ENCODE measurements at regions not wholly inside any gene's neighbourhood (a gene's known extent, or its start where the extent isn't known, plus 50 kb on each side); places are given as distances from the start of the nearest gene placed in this dataset.

- Histone ChIP-seq H2BK5ac (ENCODE audit: low read depth, low read length, poor library complexity, severe bottlenecking) (no peak overlapping the region), H3K79me1 (replicated peaks; ENCODE audit: low read length, poor library complexity, severe bottlenecking) (no peaks in the 10 kb centered on the region), H4K91ac (ENCODE audit: low read length) (no peak overlapping the region), H3K4me3 (ENCODE audit: insufficient read depth in 1 of 2, low read depth in 1 of 2, low read length in 2 of 2) (no peak overlapping the region), H2AK5ac (ENCODE audit: low read length, severe bottlenecking) (no peak overlapping the region), H3K9ac (ENCODE audit: low read length) (peak overlapping the region; percentile 1), H3K9me3 (ENCODE audit: control insufficient read depth, low read length) (no peaks in the 10 kb centered on the region), H2BK12ac (ENCODE audit: low read length in 2 of 2) (no peak overlapping the region), H3K4me2 (ENCODE audit: low read length, poor library complexity, severe bottlenecking) (no peak overlapping the region), H3K4ac (ENCODE audit: low read depth in 1 of 2, low read length in 2 of 2) (no peak overlapping the region), H3K36me3 (ENCODE audit: control insufficient read depth in 1 of 2, insufficient read depth in 2 of 2, low read depth in 1 of 2, low read length in 2 of 2) (no peaks in the 10 kb centered on the region), H3K23ac (ENCODE audit: low read length in 2 of 2) (no peak overlapping the region), H2AFZ (ENCODE audit: low read depth, low read length) (no peak overlapping the region), H3K27ac (ENCODE audit: low read length, poor library complexity, severe bottlenecking) (no peak overlapping the region), H3K4me1 (ENCODE audit: control insufficient read depth, insufficient read depth, low read depth, low read length) (no peaks in the 10 kb centered on the region), H2BK120ac (ENCODE audit: low read depth, low read length) (no peak overlapping the region), H4K8ac (ENCODE audit: low read length) (no peak overlapping the region), H3K27me3 (ENCODE audit: control insufficient read depth in 1 of 2, insufficient read depth in 1 of 2, low read length in 2 of 2) (no peaks in the 10 kb centered on the region), H3K18ac (ENCODE audit: low read depth in 1 of 2, low read length in 2 of 2) (no peak overlapping the region), H2BK15ac (ENCODE audit: low read depth, poor library complexity, severe bottlenecking) (no peak overlapping the region), H3K14ac (ENCODE audit: low read length in 2 of 2) (no peak overlapping the region)
- no peak for DNase-seq
- WGBS, result 17% methylated on average over 1 of the region's 4 CpGs
Measured at GRCh38 chrX:95056901-95057300, 1382.9 kb downstream of the FAM133A start.

GRCh38 chrX:95057341-95057740 is 1383.3 kb downstream of the FAM133A start:
- Histone ChIP-seq H3K27ac (ENCODE audit: low read length, poor library complexity, severe bottlenecking) (no peak overlapping the region), H2BK15ac (ENCODE audit: low read depth, poor library complexity, severe bottlenecking) (no peak overlapping the region), H3K4me3 (ENCODE audit: insufficient read depth in 1 of 2, low read depth in 1 of 2, low read length in 2 of 2) (no peak overlapping the region), H4K91ac (ENCODE audit: low read length) (no peak overlapping the region), H3K4me2 (ENCODE audit: low read length, poor library complexity, severe bottlenecking) (no peak overlapping the region), H3K18ac (ENCODE audit: low read depth in 1 of 2, low read length in 2 of 2) (no peak overlapping the region), H3K36me3 (ENCODE audit: control insufficient read depth in 1 of 2, insufficient read depth in 2 of 2, low read depth in 1 of 2, low read length in 2 of 2) (no peaks in the 10 kb centered on the region), H3K4me1 (ENCODE audit: control insufficient read depth, insufficient read depth, low read depth, low read length) (no peaks in the 10 kb centered on the region), H2BK120ac (ENCODE audit: low read depth, low read length) (no peak overlapping the region), H3K79me1 (replicated peaks; ENCODE audit: low read length, poor library complexity, severe bottlenecking) (no peaks in the 10 kb centered on the region), H2AK5ac (ENCODE audit: low read length, severe bottlenecking) (no peak overlapping the region), H2BK12ac (ENCODE audit: low read length in 2 of 2) (no peak overlapping the region), H3K23ac (ENCODE audit: low read length in 2 of 2) (no peak overlapping the region), H3K9me3 (ENCODE audit: control insufficient read depth, low read length) (no peaks in the 10 kb centered on the region), H2AFZ (ENCODE audit: low read depth, low read length) (no peak overlapping the region), H3K9ac (ENCODE audit: low read length) (peak overlapping the region; percentile 1), H3K4ac (ENCODE audit: low read depth in 1 of 2, low read length in 2 of 2) (no peak overlapping the region), H2BK5ac (ENCODE audit: low read depth, low read length, poor library complexity, severe bottlenecking) (no peak overlapping the region), H4K8ac (ENCODE audit: low read length) (no peak overlapping the region), H3K14ac (ENCODE audit: low read length in 2 of 2) (no peak overlapping the region), H3K27me3 (ENCODE audit: control insufficient read depth in 1 of 2, insufficient read depth in 1 of 2, low read length in 2 of 2) (no peaks in the 10 kb centered on the region)
- DNase-seq, result no peak
- no CpG with 5 or more reads among the region's 2 CpGs for WGBS

- no peak overlapping the region for H4K91ac ChIP-seq (ENCODE audit: low read length)
- H3K9ac ChIP-seq (ENCODE audit: low read length), result peak overlapping the region; percentile 15
- no peak overlapping the region for H3K23ac ChIP-seq (ENCODE audit: low read length in 2 of 2)
Measured at GRCh38 chrX:95058815-95059214, 1384.8 kb downstream of the FAM133A start.

GRCh38 chrX:95059909-95060308 is 1385.9 kb downstream of the FAM133A start:
- H3K14ac ChIP-seq (ENCODE audit: low read length in 2 of 2), result no peak overlapping the region
- no peaks in the 10 kb centered on the region for H3K4me1 ChIP-seq (ENCODE audit: control insufficient read depth, insufficient read depth, low read depth, low read length)
- no peak for DNase-seq
- H3K27ac ChIP-seq (ENCODE audit: low read length, poor library complexity, severe bottlenecking), result peak overlapping the region; percentile 89
- WGBS, result 100% methylated on average over 1 of the region's 2 CpGs
- no peaks in the 10 kb centered on the region for H3K79me1 ChIP-seq (replicated peaks; ENCODE audit: low read length, poor library complexity, severe bottlenecking)
- H3K27me3 ChIP-seq (ENCODE audit: control insufficient read depth in 1 of 2, insufficient read depth in 1 of 2, low read length in 2 of 2), result no peaks in the 10 kb centered on the region
- no peak overlapping the region for H2BK5ac ChIP-seq (ENCODE audit: low read depth, low read length, poor library complexity, severe bottlenecking)
- H3K36me3 ChIP-seq (ENCODE audit: control insufficient read depth in 1 of 2, insufficient read depth in 2 of 2, low read depth in 1 of 2, low read length in 2 of 2), result no peaks in the 10 kb centered on the region
- H2AK5ac ChIP-seq (ENCODE audit: low read length, severe bottlenecking), result no peak overlapping the region
- H3K4me3 ChIP-seq (ENCODE audit: insufficient read depth in 1 of 2, low read depth in 1 of 2, low read length in 2 of 2), result no peak overlapping the region
- no peak overlapping the region for H3K4ac ChIP-seq (ENCODE audit: low read depth in 1 of 2, low read length in 2 of 2)
- H3K9ac ChIP-seq (ENCODE audit: low read length), result no peak overlapping the region
- H3K23ac ChIP-seq (ENCODE audit: low read length in 2 of 2), result no peak overlapping the region
- H3K9me3 ChIP-seq (ENCODE audit: control insufficient read depth, low read length), result no peaks in the 10 kb centered on the region
- H4K91ac ChIP-seq (ENCODE audit: low read length), result no peak overlapping the region
- no peak overlapping the region for H2BK120ac ChIP-seq (ENCODE audit: low read depth, low read length)
- H2AFZ ChIP-seq (ENCODE audit: low read depth, low read length), result no peak overlapping the region
- H2BK15ac ChIP-seq (ENCODE audit: low read depth, poor library complexity, severe bottlenecking), result no peak overlapping the region
- H3K18ac ChIP-seq (ENCODE audit: low read depth in 1 of 2, low read length in 2 of 2), result no peak overlapping the region
- H2BK12ac ChIP-seq (ENCODE audit: low read length in 2 of 2), result no peak overlapping the region
- H3K4me2 ChIP-seq (ENCODE audit: low read length, poor library complexity, severe bottlenecking), result no peak overlapping the region
- no peak overlapping the region for H4K8ac ChIP-seq (ENCODE audit: low read length)

More at GRCh38 chrX:95058815-95059214, 1384.8 kb downstream of the FAM133A start:
- H2BK120ac ChIP-seq (ENCODE audit: low read depth, low read length), result no peak overlapping the region
- H4K8ac ChIP-seq (ENCODE audit: low read length), result no peak overlapping the region
- DNase-seq, result peak; percentile 65
- H3K4me2 ChIP-seq (ENCODE audit: low read length, poor library complexity, severe bottlenecking), result no peak overlapping the region
- no peaks in the 10 kb centered on the region for H3K4me1 ChIP-seq (ENCODE audit: control insufficient read depth, insufficient read depth, low read depth, low read length)
- H3K4me3 ChIP-seq (ENCODE audit: insufficient read depth in 1 of 2, low read depth in 1 of 2, low read length in 2 of 2), result no peak overlapping the region
- no peak overlapping the region for H2BK12ac ChIP-seq (ENCODE audit: low read length in 2 of 2)
- peak overlapping the region; percentile 59 for H3K27ac ChIP-seq (ENCODE audit: low read length, poor library complexity, severe bottlenecking)
- H3K4ac ChIP-seq (ENCODE audit: low read depth in 1 of 2, low read length in 2 of 2), result no peak overlapping the region
- H2AFZ ChIP-seq (ENCODE audit: low read depth, low read length), result no peak overlapping the region
- no peak overlapping the region for H2BK15ac ChIP-seq (ENCODE audit: low read depth, poor library complexity, severe bottlenecking)
- H3K9me3 ChIP-seq (ENCODE audit: control insufficient read depth, low read length), result no peaks in the 10 kb centered on the region
- no peak overlapping the region for H3K14ac ChIP-seq (ENCODE audit: low read length in 2 of 2)
- H3K79me1 ChIP-seq (replicated peaks; ENCODE audit: low read length, poor library complexity, severe bottlenecking), result no peaks in the 10 kb centered on the region
- no peak overlapping the region for H2AK5ac ChIP-seq (ENCODE audit: low read length, severe bottlenecking)
- no peak overlapping the region for H2BK5ac ChIP-seq (ENCODE audit: low read depth, low read length, poor library complexity, severe bottlenecking)
- WGBS, result no CpG with 5 or more reads among the region's 1 CpG
- no peak overlapping the region for H3K18ac ChIP-seq (ENCODE audit: low read depth in 1 of 2, low read length in 2 of 2)
- H3K36me3 ChIP-seq (ENCODE audit: control insufficient read depth in 1 of 2, insufficient read depth in 2 of 2, low read depth in 1 of 2, low read length in 2 of 2), result no peaks in the 10 kb centered on the region
- no peaks in the 10 kb centered on the region for H3K27me3 ChIP-seq (ENCODE audit: control insufficient read depth in 1 of 2, insufficient read depth in 1 of 2, low read length in 2 of 2)
